T47D (cell line): ENCODE measurements at regions not wholly inside any gene's neighbourhood (a gene's known extent, or its start where the extent isn't known, plus 50 kb on each side); places are given as distances from the start of the nearest gene placed in this dataset.

Experiments used
- DNase-seq, 2 experiments: peaks; one replicate each; pipeline versions ENCODE4 v3.0.0 to v3.0.0-alpha.2; 2011 to 2012; ENCODE audit warnings: low read depth in 1 of 2, low spot score in 1 of 2
- JUND ChIP-seq: IDR thresholded peaks from 2 replicates; pipeline ENCODE4 v1.6.1; 2012; ENCODE audit warnings: low read depth
- in situ Hi-C: cut with HindIII; loops from 2 replicates; pipeline ENCODE4 v1.10.0; 2016; ENCODE audit warnings: low sequenced_read_pairs, low pct_unique_long_range_greater_than_20kb

GRCh38 chr12:65517656-65518210 is 239.2 kb downstream of the MSRB3 start:
- in situ Hi-C loops: no loop called here
- TF ChIP-seq JUND: no peak
- DNase-seq: peak in 1 of 2 experiments; percentile 29

- TF ChIP-seq JUND: no peak
- in situ Hi-C loops: no loop called here
- no peak for DNase-seq
Measured at GRCh38 chr12:65518771-65519170, 240.3 kb downstream of the MSRB3 start.

- in situ Hi-C loops: no loop called here
- TF ChIP-seq JUND: no peak
- DNase-seq: no peak
Measured at GRCh38 chr12:65520658-65521057, 242.2 kb downstream of the MSRB3 start.

GRCh38 chr12:65522956-65523860 is 244.7 kb downstream of the MSRB3 start:
- DNase-seq: no peak
- in situ Hi-C loops: no loop called here
- no peak for TF ChIP-seq JUND

- no peak for TF ChIP-seq JUND
- in situ Hi-C loops: no loop called here
- DNase-seq: peak in 1 of 2 experiments; percentile 38
Measured at GRCh38 chr12:65524666-65525065, 246.2 kb downstream of the MSRB3 start.

- no peak for DNase-seq
- in situ Hi-C loops: no loop called here
- TF ChIP-seq JUND: no peak
Measured at GRCh38 chr12:65525491-65526141, 247.1 kb downstream of the MSRB3 start.

- in situ Hi-C loops: no loop called here
- DNase-seq: no peak
- no peak for TF ChIP-seq JUND
Measured at GRCh38 chr12:65526311-65526710, 247.8 kb downstream of the MSRB3 start.

- TF ChIP-seq JUND: no peak
- in situ Hi-C loops: no loop called here
- DNase-seq: no peak
Measured at GRCh38 chr12:65528127-65528526, 249.6 kb downstream of the MSRB3 start.

- in situ Hi-C loops: no loop called here
- no peak for TF ChIP-seq JUND
- DNase-seq: no peak
Measured at GRCh38 chr12:65529106-65529505, 250.6 kb downstream of the MSRB3 start.

GRCh38 chr12:65529771-65530435 is 251.4 kb downstream of the MSRB3 start:
- no peak for DNase-seq
- no peak for TF ChIP-seq JUND
- in situ Hi-C loops: no loop called here

- in situ Hi-C loops: no loop called here
- DNase-seq: no peak
- TF ChIP-seq JUND: no peak
Measured at GRCh38 chr12:65532162-65532561, 253.7 kb downstream of the MSRB3 start.

GRCh38 chr12:65532764-65533163 is 254.3 kb downstream of the MSRB3 start:
- TF ChIP-seq JUND: no peak
- DNase-seq: peak in 1 of 2 experiments; percentile 62
- in situ Hi-C loops: no loop called here

- DNase-seq: no peak
- in situ Hi-C loops: no loop called here
- no peak for TF ChIP-seq JUND
Measured at GRCh38 chr12:65533177-65533883, 254.8 kb downstream of the MSRB3 start.
